ENCODE measurements at regions not wholly inside any gene's neighbourhood (a gene's known extent, or its start where the extent isn't known, plus 50 kb on each side); places are given as distances from the start of the nearest gene placed in this dataset.

DNA sequence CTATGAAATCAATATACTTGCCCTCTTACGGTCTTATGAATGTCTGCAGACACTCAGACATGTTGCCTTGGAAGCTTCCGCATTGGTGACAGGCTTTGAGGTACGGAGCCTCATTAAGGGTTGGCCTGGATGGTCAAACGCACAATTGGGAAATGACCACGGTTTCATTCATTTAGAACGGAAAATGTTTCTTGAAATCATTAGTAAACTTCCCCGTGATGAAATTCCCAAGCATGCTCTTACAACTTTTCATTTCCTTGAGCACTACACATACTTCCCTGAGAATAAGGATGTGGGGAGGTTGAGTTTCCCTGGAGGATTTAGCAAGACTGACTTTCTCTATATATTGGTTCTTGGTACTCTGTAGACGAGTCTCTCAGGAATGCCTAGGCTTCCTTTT is 146.3 kb downstream of the HLX start:
- no peak overlapping the region for H3K4me3 ChIP-seq
- SMC1A ChIA-PET (ENCODE audit: uncharacterized antibody, unreplicated experiment), result interaction anchor here (1.0 to 3.7 kb wide), 5 partner anchors 10 to 142 kb away, joined by 3 to 14 read pairs (median 3); no protein-coding TSS in a partner anchor
- 47% methylated on average over 8 of the region's 8 CpGs for WGBS (ENCODE audit: insufficient coverage, insufficient replicate concordance, low lambda C conversion rate, missing lambda C conversion rate)
- no peaks in the 10 kb centered on the region for H3K79me2 ChIP-seq (ENCODE audit: control insufficient read depth, insufficient read depth, low read length)
- H3K27ac ChIP-seq (ENCODE audit: control insufficient read depth, insufficient read depth), result no peak overlapping the region
- intact Hi-C loops (cut with micrococcal nuclease; ENCODE audit: unreplicated experiment), result no loop called here
- in situ Hi-C loops (cut with MboI), result no loop called here
- H3K9ac ChIP-seq (ENCODE audit: control insufficient read depth, insufficient read depth, low read length), result no peak overlapping the region
- no peaks in the 10 kb centered on the region for H3K4me1 ChIP-seq (ENCODE audit: control insufficient read depth, insufficient read depth, low read length)
- no peaks in the 10 kb centered on the region; the same call in 2 of the 3 replicates for H3K9me3 ChIP-seq (replicated peaks; ENCODE audit: control insufficient read depth, insufficient read depth, low read length)
- TF ChIP-seq CBX5 (IDR thresholded peaks at IDR 0.05; ENCODE audit: low read depth) (no peak), NR2F1 (conservative IDR thresholded peaks at IDR 0.05) (no peak), KAT2A (conservative IDR thresholded peaks at IDR 0.05; ENCODE audit: control insufficient read depth, low read depth, low read length) (no peak), YBX1 (IDR thresholded peaks at IDR 0.05) (no peak), TARDBP (IDR thresholded peaks at IDR 0.05; ENCODE audit: borderline replicate concordance) (no peak), USF1 (IDR thresholded peaks at IDR 0.05; ENCODE audit: borderline replicate concordance, extremely low read length, insufficient read depth, low read depth, low read length) (no peak), ESRRA (IDR thresholded peaks at IDR 0.05; ENCODE audit: low read length) (no peak), TCF7 (IDR thresholded peaks at IDR 0.05; ENCODE audit: borderline replicate concordance) (no peak), NFYA (IDR thresholded peaks at IDR 0.05; ENCODE audit: borderline replicate concordance, low read depth, low read length) (no peak), SIN3A (IDR thresholded peaks at IDR 0.05; ENCODE audit: low read depth, low read length) (no peak), ZNF622 (IDR thresholded peaks at IDR 0.05) (no peak), BHLHE40 (IDR thresholded peaks at IDR 0.05; ENCODE audit: borderline replicate concordance in 1 of 2, low read depth in 2 of 2, low read length in 1 of 2) (no peak), BRCA1 (IDR thresholded peaks at IDR 0.05; ENCODE audit: low read depth, low read length) (no peak), ZZZ3 (IDR thresholded peaks at IDR 0.05; ENCODE audit: control insufficient read depth, insufficient read length, low read depth) (no peak), HDAC6 (IDR thresholded peaks at IDR 0.05; ENCODE audit: unreplicated experiment) (no peak), FOXM1 (IDR thresholded peaks at IDR 0.05; ENCODE audit: low read depth, low read length) (no peak), TAF1 (IDR thresholded peaks at IDR 0.05; ENCODE audit: borderline replicate concordance, low read depth, low read length) (no peak)
- TF ChIP-seq, protein P1, sequence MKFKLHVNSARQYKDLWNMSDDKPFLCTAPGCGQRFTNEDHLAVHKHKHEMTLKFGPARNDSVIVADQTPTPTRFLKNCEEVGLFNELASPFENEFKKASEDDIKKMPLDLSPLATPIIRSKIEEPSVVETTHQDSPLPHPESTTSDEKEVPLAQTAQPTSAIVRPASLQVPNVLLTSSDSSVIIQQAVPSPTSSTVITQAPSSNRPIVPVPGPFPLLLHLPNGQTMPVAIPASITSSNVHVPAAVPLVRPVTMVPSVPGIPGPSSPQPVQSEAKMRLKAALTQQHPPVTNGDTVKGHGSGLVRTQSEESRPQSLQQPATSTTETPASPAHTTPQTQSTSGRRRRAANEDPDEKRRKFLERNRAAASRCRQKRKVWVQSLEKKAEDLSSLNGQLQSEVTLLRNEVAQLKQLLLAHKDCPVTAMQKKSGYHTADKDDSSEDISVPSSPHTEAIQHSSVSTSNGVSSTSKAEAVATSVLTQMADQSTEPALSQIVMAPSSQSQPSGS (IDR thresholded peaks at IDR 0.05; ENCODE audit: low read length), result no peak
- TF ChIP-seq, protein P2, sequence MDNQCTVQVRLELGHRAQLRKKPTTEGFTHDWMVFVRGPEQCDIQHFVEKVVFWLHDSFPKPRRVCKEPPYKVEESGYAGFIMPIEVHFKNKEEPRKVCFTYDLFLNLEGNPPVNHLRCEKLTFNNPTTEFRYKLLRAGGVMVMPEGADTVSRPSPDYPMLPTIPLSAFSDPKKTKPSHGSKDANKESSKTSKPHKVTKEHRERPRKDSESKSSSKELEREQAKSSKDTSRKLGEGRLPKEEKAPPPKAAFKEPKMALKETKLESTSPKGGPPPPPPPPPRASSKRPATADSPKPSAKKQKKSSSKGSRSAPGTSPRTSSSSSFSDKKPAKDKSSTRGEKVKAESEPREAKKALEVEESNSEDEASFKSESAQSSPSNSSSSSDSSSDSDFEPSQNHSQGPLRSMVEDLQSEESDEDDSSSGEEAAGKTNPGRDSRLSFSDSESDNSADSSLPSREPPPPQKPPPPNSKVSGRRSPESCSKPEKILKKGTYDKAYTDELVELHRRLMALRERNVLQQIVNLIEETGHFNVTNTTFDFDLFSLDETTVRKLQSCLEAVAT (IDR thresholded peaks at IDR 0.05), result no peak
- CTCF ChIA-PET, result interaction anchor here (1.2 kb wide), 1 partner anchor 10 kb away, joined by 5 read pairs; no protein-coding TSS in a partner anchor
- POLR2A ChIA-PET, result interaction anchor here (1.4 kb wide), 1 partner anchor 10 kb away, joined by 3 read pairs; no protein-coding TSS in a partner anchor
- H4K20me1 ChIP-seq (ENCODE audit: control insufficient read depth, insufficient read depth), result no peaks in the 10 kb centered on the region
- FAIRE-seq, result no peak
- ATAC-seq, result no peak
- no TSS peak for BruUV-seq (replicated peaks)
- H3K27me3 ChIP-seq (replicated peaks in 1 of 2; ENCODE audit: control insufficient read depth in 2 of 2, insufficient read depth in 2 of 2, low read length in 1 of 2), result no peaks in the 10 kb centered on the region
- no peak overlapping the region for H3K4me2 ChIP-seq (ENCODE audit: control insufficient read depth, insufficient read depth)
- no peak for DNase-seq (ENCODE audit: low read depth, low spot score)
- RAD21 ChIA-PET (ENCODE audit: unreplicated experiment), result no interaction called here
- H3K36me3 ChIP-seq (ENCODE audit: control insufficient read depth in 2 of 2, insufficient read depth in 2 of 2, low read length in 1 of 2), result no peaks in the 10 kb centered on the region
- H2AFZ ChIP-seq (ENCODE audit: control insufficient read depth, low read depth, low read length), result no peak overlapping the region
